WTC11 (cell line): ENCODE measurements at regions not wholly inside any gene's neighbourhood (a gene's known extent, or its start where the extent isn't known, plus 50 kb on each side); places are given as distances from the start of the nearest gene placed in this dataset.

Experiments used
- ATAC-seq: fragments of 200-7000 bp; cut with Tn5 transposase; 2 replicates; pipeline ENCODE4 v1.10.0; 2021; ENCODE audit warnings: mild to moderate bottlenecking, moderate library complexity
- CTCF ChIA-PET: fragments of 300-600 bp; sonication (Branson Sonifier 250); formaldehyde crosslinking; loops from one replicate; lab custom pipeline; 2021; ENCODE audit warnings: antibody characterized with exemption; lab: Charles Lee
- POLR2A ChIA-PET: fragments of 350-600 bp; sonication (Branson Sonifier 250); formaldehyde crosslinking; loops from one replicate; lab custom pipeline; 2021; ENCODE audit warnings: antibody characterized with exemption; lab: Charles Lee
- DNase-seq: peaks from one replicate; pipeline ENCODE4 v3.0.0; 2021; ENCODE audit warnings: low spot score
- H3K27ac Mint-ChIP-seq: 2 replicates; pipeline ENCODE4 v1.8.0; 2021; ENCODE audit warnings: mixed read lengths
- H3K27me3 Mint-ChIP-seq: 2 replicates; pipeline ENCODE4 v1.8.0; 2021; ENCODE audit warnings: low read depth, mild to moderate bottlenecking, moderate library complexity, mixed read lengths
- H3K36me3 Mint-ChIP-seq: 2 replicates; pipeline ENCODE4 v1.8.0; 2021; ENCODE audit warnings: mixed read lengths
- H3K4me1 Mint-ChIP-seq: 2 replicates; pipeline ENCODE4 v1.8.0; 2022; ENCODE audit warnings: mixed read lengths
- H3K4me3 Mint-ChIP-seq: 2 replicates; pipeline ENCODE4 v1.8.0; 2021; ENCODE audit warnings: mild to moderate bottlenecking, moderate library complexity, mixed read lengths
- H3K9me3 Mint-ChIP-seq: 2 replicates; pipeline ENCODE4 v1.8.0; 2021; ENCODE audit warnings: mixed read lengths
- CREB1 ChIP-seq: sonication (generic); formaldehyde crosslinking; IDR thresholded peaks from 2 replicates; pipeline ENCODE4 v1.8.0; 2023; ENCODE audit warnings: mild to moderate bottlenecking, missing genetic modification reagents
- E2F4 ChIP-seq: sonication (generic); formaldehyde crosslinking; IDR thresholded peaks from 2 replicates; pipeline ENCODE4 v1.8.1; 2022; ENCODE audit warnings: low read depth, mild to moderate bottlenecking, moderate library complexity, missing genetic modification reagents, borderline replicate concordance
- ESRRA ChIP-seq: sonication (generic); formaldehyde crosslinking; IDR thresholded peaks from 2 replicates; pipeline ENCODE4 v1.8.1; 2022; ENCODE audit warnings: mild to moderate bottlenecking, missing genetic modification reagents, borderline replicate concordance
- FOXP1 ChIP-seq: sonication (generic); formaldehyde crosslinking; IDR thresholded peaks from 2 replicates; pipeline ENCODE4 v1.8.0; 2022; ENCODE audit warnings: missing genetic modification reagents, mild to moderate bottlenecking, moderate library complexity, borderline replicate concordance
- GTF2I ChIP-seq: fragments of 250-450 bp; sonication (Bioruptor Pico); conservative IDR thresholded peaks from 2 replicates; pipeline ENCODE4 v1.4.0; 2021; ENCODE audit warnings: mild to moderate bottlenecking
- JAZF1 ChIP-seq: fragments of 250-450 bp; sonication (Bioruptor Pico); IDR thresholded peaks from 2 replicates; pipeline ENCODE4 v1.9.0; 2021; ENCODE audit warnings: moderate library complexity, mild to moderate bottlenecking, inconsistent platforms
- MYBL2 ChIP-seq: sonication (generic); formaldehyde crosslinking; IDR thresholded peaks from 2 replicates; pipeline ENCODE4 v1.8.1; 2023; ENCODE audit warnings: mild to moderate bottlenecking, moderate library complexity, missing genetic modification reagents
- SOX15 ChIP-seq: fragments of 250-450 bp; sonication (Bioruptor Pico); IDR thresholded peaks from 2 replicates; pipeline ENCODE4 v1.9.0; 2021; ENCODE audit warnings: mild to moderate bottlenecking
- TEAD4 ChIP-seq: sonication (generic); formaldehyde crosslinking; IDR thresholded peaks from 2 replicates; pipeline ENCODE4 v1.8.0; 2022; ENCODE audit warnings: mild to moderate bottlenecking, missing genetic modification reagents
- ZNF138 ChIP-seq: sonication (generic); formaldehyde crosslinking; conservative IDR thresholded peaks from 2 replicates; pipeline ENCODE4 v1.8.1; 2022; ENCODE audit warnings: mild to moderate bottlenecking, moderate library complexity, missing genetic modification reagents
- ZNF219 ChIP-seq: sonication (generic); formaldehyde crosslinking; IDR thresholded peaks from 2 replicates; pipeline ENCODE4 v1.8.0; 2023; ENCODE audit warnings: missing genetic modification reagents, mild to moderate bottlenecking, borderline replicate concordance
- ZNF281 ChIP-seq: sonication (generic); formaldehyde crosslinking; IDR thresholded peaks from 2 replicates; pipeline ENCODE4 v1.8.0; 2023; ENCODE audit warnings: mild to moderate bottlenecking, missing genetic modification reagents
- ZNF317 ChIP-seq: sonication (generic); formaldehyde crosslinking; IDR thresholded peaks from 2 replicates; pipeline ENCODE4 v1.8.1; 2023; ENCODE audit warnings: low read depth, mild to moderate bottlenecking, moderate library complexity, missing genetic modification reagents, borderline replicate concordance
- ZNF423 ChIP-seq: fragments of 250-450 bp; sonication (Bioruptor Pico); IDR thresholded peaks from 2 replicates; pipeline ENCODE4 v2.1.2; 2022; ENCODE audit warnings: mild to moderate bottlenecking, moderate library complexity
- ZNF532 ChIP-seq: fragments of 250-450 bp; sonication (Bioruptor Pico); IDR thresholded peaks from 2 replicates; pipeline ENCODE4 v1.9.0; 2021; ENCODE audit warnings: mild to moderate bottlenecking, borderline replicate concordance
- ZNF671 ChIP-seq: fragments of 250-450 bp; sonication (Bioruptor Pico); IDR thresholded peaks from 2 replicates; pipeline ENCODE4 v1.8.0; 2021; ENCODE audit warnings: mild to moderate bottlenecking
- TF ChIP-seq, protein P1 (sequence below): sonication (generic); formaldehyde crosslinking; IDR thresholded peaks from 2 replicates; pipeline ENCODE4 v1.8.1; 2023; ENCODE audit warnings: mild to moderate bottlenecking, missing genetic modification reagents
- TF ChIP-seq, protein P2 (sequence below): sonication (generic); formaldehyde crosslinking; IDR thresholded peaks from 2 replicates; pipeline ENCODE4 v1.8.0; 2023; ENCODE audit warnings: missing genetic modification reagents
- TF ChIP-seq, protein P3 (sequence below): sonication (generic); formaldehyde crosslinking; IDR thresholded peaks from 2 replicates; pipeline ENCODE4 v1.8.1; 2023; ENCODE audit warnings: mild to moderate bottlenecking, missing genetic modification reagents, borderline replicate concordance

DNA sequence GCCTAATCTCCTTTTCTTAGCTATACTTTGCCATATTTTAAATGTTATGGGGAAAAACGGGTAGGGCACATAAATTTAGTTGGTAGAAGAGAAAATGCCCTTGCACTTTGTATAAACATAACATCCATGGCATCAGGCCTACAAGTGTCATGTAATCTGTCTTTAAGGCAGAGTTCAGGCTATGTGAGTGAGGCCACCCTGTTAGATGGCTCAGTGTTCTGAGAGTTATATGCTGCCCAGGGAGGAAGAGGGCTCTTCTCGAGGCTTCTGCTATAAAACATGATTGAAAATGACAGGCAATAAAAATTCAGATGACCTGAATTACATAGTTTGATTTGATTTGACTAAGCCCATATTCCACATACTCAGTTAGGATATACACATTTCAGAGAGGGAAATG, 553.6 kb upstream of the MAP3K7 start (continued):
- TF ChIP-seq ZNF532 (CRISPR knock-in tag) (no peak), ZNF317 (CRISPR knock-in tag) (no peak), FOXP1 (CRISPR knock-in tag) (no peak), ZNF219 (no peak), E2F4 (CRISPR knock-in tag) (no peak), MYBL2 (CRISPR knock-in tag) (no peak), GTF2I (CRISPR knock-in tag) (no peak)

DNA sequence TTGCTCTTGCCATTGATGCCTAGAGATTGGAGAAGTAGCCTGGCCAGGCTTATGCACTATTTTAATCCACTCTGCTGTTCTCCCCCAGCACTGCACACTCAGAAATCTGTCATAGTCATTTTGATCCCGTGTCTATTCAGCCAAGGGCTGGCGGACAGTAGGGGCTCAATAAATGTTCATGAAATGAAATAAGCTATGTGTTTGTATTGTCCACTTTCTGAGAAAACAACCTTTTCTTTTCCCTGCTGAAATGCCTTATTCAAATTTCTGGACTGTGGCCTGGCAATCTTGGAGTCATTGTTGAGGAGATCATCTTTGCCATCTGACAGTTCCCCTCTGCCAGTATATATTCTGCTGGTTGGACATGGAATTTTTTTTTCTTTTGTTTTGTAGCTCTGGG, 550.4 kb upstream of the MAP3K7 start:
- no peak for TF ChIP-seq CREB1 (CRISPR knock-in tag)
- TF ChIP-seq, protein P1, sequence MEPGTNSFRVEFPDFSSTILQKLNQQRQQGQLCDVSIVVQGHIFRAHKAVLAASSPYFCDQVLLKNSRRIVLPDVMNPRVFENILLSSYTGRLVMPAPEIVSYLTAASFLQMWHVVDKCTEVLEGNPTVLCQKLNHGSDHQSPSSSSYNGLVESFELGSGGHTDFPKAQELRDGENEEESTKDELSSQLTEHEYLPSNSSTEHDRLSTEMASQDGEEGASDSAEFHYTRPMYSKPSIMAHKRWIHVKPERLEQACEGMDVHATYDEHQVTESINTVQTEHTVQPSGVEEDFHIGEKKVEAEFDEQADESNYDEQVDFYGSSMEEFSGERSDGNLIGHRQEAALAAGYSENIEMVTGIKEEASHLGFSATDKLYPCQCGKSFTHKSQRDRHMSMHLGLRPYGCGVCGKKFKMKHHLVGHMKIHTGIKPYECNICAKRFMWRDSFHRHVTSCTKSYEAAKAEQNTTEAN (CRISPR knock-in tag) = no peak
- TF ChIP-seq ZNF138 (CRISPR knock-in tag) = no peak
- no peak for TF ChIP-seq JAZF1 (CRISPR knock-in tag)
- TF ChIP-seq SOX15 = no peak
- no peak for TF ChIP-seq TEAD4 (CRISPR knock-in tag)
- TF ChIP-seq ZNF671 (CRISPR knock-in tag) = no peak
- no peak for TF ChIP-seq ESRRA
- TF ChIP-seq, protein P2, sequence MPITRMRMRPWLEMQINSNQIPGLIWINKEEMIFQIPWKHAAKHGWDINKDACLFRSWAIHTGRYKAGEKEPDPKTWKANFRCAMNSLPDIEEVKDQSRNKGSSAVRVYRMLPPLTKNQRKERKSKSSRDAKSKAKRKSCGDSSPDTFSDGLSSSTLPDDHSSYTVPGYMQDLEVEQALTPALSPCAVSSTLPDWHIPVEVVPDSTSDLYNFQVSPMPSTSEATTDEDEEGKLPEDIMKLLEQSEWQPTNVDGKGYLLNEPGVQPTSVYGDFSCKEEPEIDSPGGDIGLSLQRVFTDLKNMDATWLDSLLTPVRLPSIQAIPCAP (CRISPR knock-in tag) = no peak
- no peak for TF ChIP-seq ZNF423
- TF ChIP-seq ZNF281 (CRISPR knock-in tag) = no peak
- TF ChIP-seq, protein P3, sequence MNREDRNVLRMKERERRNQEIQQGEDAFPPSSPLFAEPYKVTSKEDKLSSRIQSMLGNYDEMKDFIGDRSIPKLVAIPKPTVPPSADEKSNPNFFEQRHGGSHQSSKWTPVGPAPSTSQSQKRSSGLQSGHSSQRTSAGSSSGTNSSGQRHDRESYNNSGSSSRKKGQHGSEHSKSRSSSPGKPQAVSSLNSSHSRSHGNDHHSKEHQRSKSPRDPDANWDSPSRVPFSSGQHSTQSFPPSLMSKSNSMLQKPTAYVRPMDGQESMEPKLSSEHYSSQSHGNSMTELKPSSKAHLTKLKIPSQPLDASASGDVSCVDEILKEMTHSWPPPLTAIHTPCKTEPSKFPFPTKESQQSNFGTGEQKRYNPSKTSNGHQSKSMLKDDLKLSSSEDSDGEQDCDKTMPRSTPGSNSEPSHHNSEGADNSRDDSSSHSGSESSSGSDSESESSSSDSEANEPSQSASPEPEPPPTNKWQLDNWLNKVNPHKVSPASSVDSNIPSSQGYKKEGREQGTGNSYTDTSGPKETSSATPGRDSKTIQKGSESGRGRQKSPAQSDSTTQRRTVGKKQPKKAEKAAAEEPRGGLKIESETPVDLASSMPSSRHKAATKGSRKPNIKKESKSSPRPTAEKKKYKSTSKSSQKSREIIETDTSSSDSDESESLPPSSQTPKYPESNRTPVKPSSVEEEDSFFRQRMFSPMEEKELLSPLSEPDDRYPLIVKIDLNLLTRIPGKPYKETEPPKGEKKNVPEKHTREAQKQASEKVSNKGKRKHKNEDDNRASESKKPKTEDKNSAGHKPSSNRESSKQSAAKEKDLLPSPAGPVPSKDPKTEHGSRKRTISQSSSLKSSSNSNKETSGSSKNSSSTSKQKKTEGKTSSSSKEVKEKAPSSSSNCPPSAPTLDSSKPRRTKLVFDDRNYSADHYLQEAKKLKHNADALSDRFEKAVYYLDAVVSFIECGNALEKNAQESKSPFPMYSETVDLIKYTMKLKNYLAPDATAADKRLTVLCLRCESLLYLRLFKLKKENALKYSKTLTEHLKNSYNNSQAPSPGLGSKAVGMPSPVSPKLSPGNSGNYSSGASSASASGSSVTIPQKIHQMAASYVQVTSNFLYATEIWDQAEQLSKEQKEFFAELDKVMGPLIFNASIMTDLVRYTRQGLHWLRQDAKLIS (CRISPR knock-in tag) = no peak
- Mint-ChIP-seq H3K36me3 (no peaks in the 10 kb centered on the region), H3K27me3 (no peaks in the 10 kb centered on the region), H3K4me1 (no peaks in the 10 kb centered on the region), H3K27ac (no peak overlapping the region), H3K9me3 (no peaks in the 10 kb centered on the region), H3K4me3 (no peak overlapping the region)
- DNase-seq (no peak), ATAC-seq (no peak)
- ChIA-PET CTCF (no interaction called here), POLR2A (no interaction called here)
